ENCODE measurements at regions not wholly inside any gene's neighbourhood (a gene's known extent, or its start where the extent isn't known, plus 50 kb on each side); places are given as distances from the start of the nearest gene placed in this dataset.
"Not testable (repeated sequence)": the region's sequence is repeated elsewhere in the genome, so short reads cannot be mapped to it uniquely, and the experiment has no call there.

DNA sequence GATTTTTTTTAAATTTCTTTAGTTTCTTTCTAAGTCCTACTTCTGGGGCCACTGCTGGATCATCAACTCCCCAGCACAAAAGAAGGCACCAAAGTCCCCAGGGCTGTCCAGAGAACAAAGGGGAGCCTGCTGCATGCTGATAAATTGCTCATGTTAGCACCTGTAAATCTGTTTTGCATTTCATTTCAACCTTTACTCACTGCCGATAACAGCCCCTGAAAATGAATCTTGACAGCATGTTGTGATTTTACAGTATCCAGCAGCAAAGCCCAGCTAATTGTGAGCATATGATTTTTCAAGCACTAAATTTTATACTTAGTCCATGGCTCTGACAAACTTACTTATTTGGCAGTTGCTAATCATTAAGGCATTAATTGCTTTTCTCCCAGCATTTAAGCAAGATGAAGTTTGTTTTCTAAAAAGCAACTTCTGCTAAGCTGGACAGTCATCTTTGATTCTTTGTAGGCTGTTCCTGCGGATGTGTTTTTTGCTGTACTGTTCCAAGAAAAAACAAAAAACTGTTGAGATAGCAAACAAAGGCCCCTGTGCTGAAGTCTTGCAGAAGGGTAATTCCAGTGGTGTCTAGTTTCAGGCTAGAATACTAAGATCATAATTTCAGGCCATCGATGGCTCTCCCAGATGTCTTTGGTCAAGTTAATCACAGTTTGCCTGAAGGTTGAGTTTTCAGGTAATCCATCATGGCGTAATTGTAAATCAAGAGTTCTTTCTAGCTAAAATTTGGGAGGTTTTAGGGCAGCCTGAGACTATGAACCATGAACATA lies 73.1 kb upstream of the GAS1 start:
- Histone ChIP-seq H3K4me1 (ENCODE audit: control insufficient read depth in 1 of 2, insufficient read depth in 2 of 2, low read length in 2 of 2) (peaks cover 0 to 4% of the 10 kb centered on the region in 2 donors), H3K4me3 (ENCODE audit: low read depth in 1 of 2, low read length in 2 of 2) (no peak overlapping the region), H3K27me3 (ENCODE audit: low read depth, low read length) (no peaks in the 10 kb centered on the region), H3K9me3 (ENCODE audit: control insufficient read depth in 1 of 2, low read length in 2 of 2) (no peaks in the 10 kb centered on the region), H3K36me3 (ENCODE audit: control insufficient read depth in 1 of 2, insufficient read depth in 2 of 2, low read length in 2 of 2) (no peaks in the 10 kb centered on the region), H3K27ac (ENCODE audit: low read length) (no peak overlapping the region)

DNA sequence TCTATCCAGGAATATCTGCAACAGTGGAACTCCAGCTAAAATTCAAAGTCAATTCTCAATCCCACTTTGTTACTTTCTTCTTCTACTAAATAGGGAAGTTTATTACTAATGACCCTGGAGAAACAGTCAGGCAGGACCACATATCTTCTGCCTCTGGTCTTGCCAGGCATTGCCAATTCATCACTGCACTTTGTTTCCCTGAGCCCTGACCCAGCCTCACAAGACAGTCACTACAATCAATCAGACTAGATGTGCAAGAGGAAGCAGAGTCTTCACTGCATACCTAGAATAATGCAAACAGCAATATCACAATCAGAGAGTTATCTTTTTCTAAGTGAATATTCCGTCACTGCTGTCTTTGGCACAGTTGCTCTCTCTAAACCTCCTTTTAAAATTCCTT lies 74.9 kb upstream of the GAS1 start:
- no peak overlapping the region for H3K27ac ChIP-seq (ENCODE audit: low read length)
- no peaks in the 10 kb centered on the region for H3K9me3 ChIP-seq (ENCODE audit: control insufficient read depth in 1 of 2, low read length in 2 of 2)
- H3K36me3 ChIP-seq (ENCODE audit: control insufficient read depth in 1 of 2, insufficient read depth in 2 of 2, low read length in 2 of 2), result no peaks in the 10 kb centered on the region
- no peak overlapping the region for H3K4me3 ChIP-seq (ENCODE audit: low read depth in 1 of 2, low read length in 2 of 2)
- no peaks in the 10 kb centered on the region for H3K27me3 ChIP-seq (ENCODE audit: low read depth, low read length)
- H3K4me1 ChIP-seq (ENCODE audit: control insufficient read depth in 1 of 2, insufficient read depth in 2 of 2, low read length in 2 of 2), result peaks cover 0 to 4% of the 10 kb centered on the region in 2 donors

GRCh38 chr9:87026204-87026603 lies 78.9 kb upstream of the GAS1 start:
- Histone ChIP-seq H3K4me1 (ENCODE audit: control insufficient read depth in 1 of 2, insufficient read depth in 2 of 2, low read length in 2 of 2) (no peaks in the 10 kb centered on the region), H3K9me3 (ENCODE audit: control insufficient read depth in 1 of 2, low read length in 2 of 2) (no peaks in the 10 kb centered on the region), H3K4me3 (ENCODE audit: low read depth in 1 of 2, low read length in 2 of 2) (no peak overlapping the region), H3K27me3 (ENCODE audit: low read depth, low read length) (no peaks in the 10 kb centered on the region), H3K27ac (ENCODE audit: low read length) (no peak overlapping the region), H3K36me3 (ENCODE audit: control insufficient read depth in 1 of 2, insufficient read depth in 2 of 2, low read length in 2 of 2) (no peaks in the 10 kb centered on the region)

GRCh38 chr9:87028836-87029235 lies 81.5 kb upstream of the GAS1 start:
- not testable (repeated sequence) for H3K27ac ChIP-seq (ENCODE audit: low read length); H3K27me3 ChIP-seq (ENCODE audit: low read depth, low read length); H3K9me3 ChIP-seq (ENCODE audit: control insufficient read depth in 1 of 2, low read length in 2 of 2); H3K36me3 ChIP-seq (ENCODE audit: control insufficient read depth in 1 of 2, insufficient read depth in 2 of 2, low read length in 2 of 2); H3K4me3 ChIP-seq (ENCODE audit: low read depth in 1 of 2, low read length in 2 of 2)
- H3K4me1 ChIP-seq (ENCODE audit: control insufficient read depth in 1 of 2, insufficient read depth in 2 of 2, low read length in 2 of 2), result peaks cover under 1 to 10% of the 10 kb centered on the region in 2 donors

DNA sequence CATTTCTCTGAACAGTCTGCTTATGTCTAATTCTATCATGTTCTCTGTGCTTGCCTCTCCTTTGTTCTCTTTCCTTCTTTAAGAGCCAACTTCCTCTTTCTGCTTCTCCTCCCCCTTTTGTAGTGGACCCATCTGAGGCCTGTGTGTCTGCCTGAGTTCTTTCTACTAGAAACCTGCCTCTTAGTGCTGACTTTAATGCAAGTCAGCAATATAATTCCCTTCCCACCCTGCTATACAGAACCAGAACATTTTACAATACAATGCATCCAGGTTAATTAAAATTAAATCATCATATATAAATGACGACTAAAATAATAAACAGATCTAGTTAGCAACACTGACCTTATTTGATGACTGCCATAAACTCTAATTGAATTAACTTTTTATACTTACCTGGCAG lies 82.6 kb upstream of the GAS1 start:
- H3K9me3 ChIP-seq (ENCODE audit: control insufficient read depth in 1 of 2, low read length in 2 of 2), result no peaks in the 10 kb centered on the region
- no peak overlapping the region for H3K4me3 ChIP-seq (ENCODE audit: low read depth in 1 of 2, low read length in 2 of 2)
- peaks cover 6 to 19% of the 10 kb centered on the region in 2 donors for H3K4me1 ChIP-seq (ENCODE audit: control insufficient read depth in 1 of 2, insufficient read depth in 2 of 2, low read length in 2 of 2)
- H3K36me3 ChIP-seq (ENCODE audit: control insufficient read depth in 1 of 2, insufficient read depth in 2 of 2, low read length in 2 of 2), result no peaks in the 10 kb centered on the region
- no peaks in the 10 kb centered on the region for H3K27me3 ChIP-seq (ENCODE audit: low read depth, low read length)
- no peak overlapping the region for H3K27ac ChIP-seq (ENCODE audit: low read length)

DNA sequence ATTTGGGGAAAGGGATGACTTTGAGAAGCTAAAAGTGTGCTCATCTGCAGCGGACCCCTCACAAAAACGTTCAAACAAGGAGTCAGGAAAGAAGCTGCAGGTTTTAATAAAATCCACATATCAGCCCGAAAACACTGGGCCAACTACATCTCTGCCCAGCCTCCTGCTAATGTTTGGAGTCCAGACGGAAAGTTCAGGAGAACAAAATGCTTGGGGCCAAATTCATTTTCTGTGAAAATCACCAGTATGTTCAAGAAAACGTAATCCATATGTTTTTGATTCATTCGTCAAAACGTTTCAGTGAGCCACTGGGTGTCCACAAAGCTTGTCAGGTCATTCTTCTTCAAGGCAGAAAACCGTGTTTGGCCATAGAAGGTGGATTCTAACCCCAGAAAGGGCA lies 87.5 kb upstream of the GAS1 start:
- Histone ChIP-seq H3K4me1 (ENCODE audit: control insufficient read depth in 1 of 2, insufficient read depth in 2 of 2, low read length in 2 of 2) (peaks cover 6 to 19% of the 10 kb centered on the region in 2 donors), H3K4me3 (ENCODE audit: low read depth in 1 of 2, low read length in 2 of 2) (no peak overlapping the region), H3K36me3 (ENCODE audit: control insufficient read depth in 1 of 2, insufficient read depth in 2 of 2, low read length in 2 of 2) (no peaks in the 10 kb centered on the region), H3K9me3 (ENCODE audit: control insufficient read depth in 1 of 2, low read length in 2 of 2) (no peaks in the 10 kb centered on the region), H3K27me3 (ENCODE audit: low read depth, low read length) (no peaks in the 10 kb centered on the region), H3K27ac (ENCODE audit: low read length) (peak overlapping the region; percentile 67)

- Histone ChIP-seq H3K36me3 (ENCODE audit: control insufficient read depth in 1 of 2, insufficient read depth in 2 of 2, low read length in 2 of 2) (no peaks in the 10 kb centered on the region), H3K4me1 (ENCODE audit: control insufficient read depth in 1 of 2, insufficient read depth in 2 of 2, low read length in 2 of 2) (peaks cover 6 to 19% of the 10 kb centered on the region in 2 donors), H3K9me3 (ENCODE audit: control insufficient read depth in 1 of 2, low read length in 2 of 2) (no peaks in the 10 kb centered on the region), H3K27me3 (ENCODE audit: low read depth, low read length) (no peaks in the 10 kb centered on the region), H3K27ac (ENCODE audit: low read length) (peak overlapping the region; percentile 16), H3K4me3 (ENCODE audit: low read depth in 1 of 2, low read length in 2 of 2) (no peak overlapping the region)
Measured at GRCh38 chr9:87035879-87036278, 88.6 kb upstream of the GAS1 start.

- Histone ChIP-seq H3K27me3 (ENCODE audit: low read depth, low read length) (no peaks in the 10 kb centered on the region), H3K4me3 (ENCODE audit: low read depth in 1 of 2, low read length in 2 of 2) (no peak overlapping the region), H3K36me3 (ENCODE audit: control insufficient read depth in 1 of 2, insufficient read depth in 2 of 2, low read length in 2 of 2) (no peaks in the 10 kb centered on the region), H3K4me1 (ENCODE audit: control insufficient read depth in 1 of 2, insufficient read depth in 2 of 2, low read length in 2 of 2) (peaks cover 6 to 19% of the 10 kb centered on the region in 2 donors), H3K27ac (ENCODE audit: low read length) (peak overlapping the region; percentile 16), H3K9me3 (ENCODE audit: control insufficient read depth in 1 of 2, low read length in 2 of 2) (no peaks in the 10 kb centered on the region)
Measured at GRCh38 chr9:87036506-87036905, 89.2 kb upstream of the GAS1 start.

DNA sequence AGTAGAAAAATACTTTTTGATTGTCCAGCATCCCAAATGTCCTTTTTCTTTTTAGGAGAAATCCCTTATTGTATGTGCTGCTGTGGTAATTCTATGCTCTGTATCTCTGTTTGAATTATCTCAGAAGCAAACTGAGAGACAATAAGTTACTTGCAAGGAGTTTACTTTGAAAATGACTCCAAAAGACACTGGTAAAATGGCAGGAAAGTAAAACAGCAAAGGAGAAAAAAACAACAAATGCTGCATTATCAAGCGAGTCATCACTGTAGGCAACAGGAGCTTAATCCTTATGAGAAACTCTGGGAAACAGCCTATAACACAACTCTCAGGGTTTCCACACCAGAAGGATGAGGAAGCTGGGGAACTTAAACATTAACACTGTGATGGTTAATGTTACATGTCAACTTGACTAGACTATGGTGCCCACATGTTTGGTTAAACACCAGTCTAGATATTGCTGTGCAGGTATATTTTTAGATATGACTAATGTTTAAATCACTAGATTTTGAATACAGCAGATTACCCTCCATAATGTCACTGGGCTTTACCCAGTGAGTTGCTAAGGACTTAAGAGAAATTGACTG lies 92.6 kb upstream of the GAS1 start:
- no peaks in the 10 kb centered on the region for H3K9me3 ChIP-seq (ENCODE audit: control insufficient read depth in 1 of 2, low read length in 2 of 2)
- no peak overlapping the region for H3K4me3 ChIP-seq (ENCODE audit: low read depth in 1 of 2, low read length in 2 of 2)
- H3K36me3 ChIP-seq (ENCODE audit: control insufficient read depth in 1 of 2, insufficient read depth in 2 of 2, low read length in 2 of 2), result no peaks in the 10 kb centered on the region
- H3K27me3 ChIP-seq (ENCODE audit: low read depth, low read length), result no peaks in the 10 kb centered on the region
- no peak overlapping the region for H3K27ac ChIP-seq (ENCODE audit: low read length)
- H3K4me1 ChIP-seq (ENCODE audit: control insufficient read depth in 1 of 2, insufficient read depth in 2 of 2, low read length in 2 of 2), result no peaks in the 10 kb centered on the region

- no peak overlapping the region for H3K27ac ChIP-seq (ENCODE audit: low read length)
- H3K27me3 ChIP-seq (ENCODE audit: low read depth, low read length), result no peaks in the 10 kb centered on the region
- no peak overlapping the region for H3K4me3 ChIP-seq (ENCODE audit: low read depth in 1 of 2, low read length in 2 of 2)
- no peaks in the 10 kb centered on the region for H3K4me1 ChIP-seq (ENCODE audit: control insufficient read depth in 1 of 2, insufficient read depth in 2 of 2, low read length in 2 of 2)
- H3K9me3 ChIP-seq (ENCODE audit: control insufficient read depth in 1 of 2, low read length in 2 of 2), result no peaks in the 10 kb centered on the region
- no peaks in the 10 kb centered on the region for H3K36me3 ChIP-seq (ENCODE audit: control insufficient read depth in 1 of 2, insufficient read depth in 2 of 2, low read length in 2 of 2)
Measured at GRCh38 chr9:87040410-87041009, 93.2 kb upstream of the GAS1 start.

DNA sequence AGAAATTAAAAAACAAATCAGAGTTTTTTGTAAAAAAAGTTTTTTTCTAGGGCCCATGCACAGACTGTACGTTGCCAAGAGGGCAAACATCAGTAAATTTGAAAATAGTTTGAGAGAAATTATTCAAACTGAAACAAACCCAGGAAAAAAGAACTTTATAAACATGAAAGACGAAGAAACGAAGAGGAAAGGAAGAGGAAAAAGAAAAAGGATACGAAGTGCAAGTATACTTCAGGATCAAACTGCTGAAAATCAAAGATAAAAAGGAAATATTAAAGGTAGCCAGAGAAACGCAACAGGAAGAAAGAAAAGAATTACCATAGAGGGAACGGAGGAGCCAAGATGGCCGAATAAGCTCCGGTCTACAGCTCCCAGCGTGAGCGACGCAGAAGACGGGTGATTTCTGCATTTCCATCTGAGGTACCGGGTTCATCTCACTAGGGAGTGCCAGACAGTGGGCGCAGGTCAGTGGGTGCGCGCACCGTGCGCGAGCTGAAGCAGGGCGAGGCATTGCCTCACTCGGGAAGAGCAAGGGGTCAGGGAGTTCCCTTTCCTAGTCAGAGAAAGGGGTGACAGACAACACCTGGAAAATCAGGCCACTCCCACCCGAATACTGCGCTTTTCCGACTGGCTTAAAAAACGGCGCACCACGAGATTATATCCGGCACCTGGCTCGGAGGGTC lies 94.4 kb upstream of the GAS1 start:
- H3K4me3 ChIP-seq (ENCODE audit: low read depth in 1 of 2, low read length in 2 of 2); H3K27me3 ChIP-seq (ENCODE audit: low read depth, low read length); H3K9me3 ChIP-seq (ENCODE audit: control insufficient read depth in 1 of 2, low read length in 2 of 2); H3K4me1 ChIP-seq (ENCODE audit: control insufficient read depth in 1 of 2, insufficient read depth in 2 of 2, low read length in 2 of 2); H3K27ac ChIP-seq (ENCODE audit: low read length); H3K36me3 ChIP-seq (ENCODE audit: control insufficient read depth in 1 of 2, insufficient read depth in 2 of 2, low read length in 2 of 2): not testable (repeated sequence)

Measured in muscle layer of duodenum (tissue), 2 donors.